Hematopoietic multipotent progenitor cell (in vitro differentiated cells): ENCODE measurements at regions not wholly inside any gene's neighbourhood (a gene's known extent, or its start where the extent isn't known, plus 50 kb on each side); places are given as distances from the start of the nearest gene placed in this dataset.

Experiments used
- DNase-seq, 3 donors: peaks; one replicate each; pipeline ENCODE4 v3.0.0-alpha.2; 2011 to 2015; ENCODE audit warnings: low read depth in 2 of 3, low spot score in 2 of 3

DNA sequence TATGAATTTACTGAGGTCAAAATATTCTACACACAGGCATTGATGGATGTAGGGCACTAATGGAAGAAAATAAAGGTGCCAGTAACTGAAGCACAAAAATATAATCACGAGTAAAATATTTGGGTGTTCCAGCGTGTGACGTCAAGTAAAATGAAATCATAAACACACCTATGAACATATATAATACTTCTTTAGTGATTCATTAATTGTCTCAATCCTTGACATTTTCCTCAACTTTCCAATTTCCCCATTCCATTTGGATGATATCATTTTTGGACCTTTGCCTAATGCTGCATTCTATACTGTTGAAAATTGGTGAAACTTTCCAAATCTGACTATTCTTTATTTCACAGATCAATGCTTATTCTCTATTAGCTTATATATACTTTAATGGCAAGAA is 649.3 kb downstream of the GALC start:
- no peak for DNase-seq

GRCh38 chr14:87334997-87335685 is 657.8 kb downstream of the GALC start:
- no peak for DNase-seq

DNA sequence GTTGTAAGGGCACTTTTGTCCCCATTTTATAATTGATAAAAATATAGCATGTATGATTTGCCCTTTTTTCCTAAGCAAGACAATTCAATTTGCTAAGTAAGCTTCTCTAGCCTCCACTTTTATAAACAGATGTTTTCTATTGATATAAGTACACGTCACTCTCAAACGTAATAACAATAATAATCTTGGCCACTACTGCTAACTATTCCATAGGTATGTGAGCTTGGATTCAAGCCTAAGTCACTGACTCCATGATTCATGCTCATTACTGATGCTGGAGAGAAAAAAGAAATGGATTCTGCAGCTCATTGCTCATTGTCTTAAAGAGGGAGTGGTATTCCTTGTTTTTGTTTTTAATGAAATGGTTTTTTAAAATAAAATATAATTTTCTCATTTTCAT is 661.0 kb downstream of the GALC start:
- no peak for DNase-seq

- DNase-seq = no peak
These were observed 667.2 kb downstream of the GALC start for GRCh38 chr14:87325741-87326140.

DNA sequence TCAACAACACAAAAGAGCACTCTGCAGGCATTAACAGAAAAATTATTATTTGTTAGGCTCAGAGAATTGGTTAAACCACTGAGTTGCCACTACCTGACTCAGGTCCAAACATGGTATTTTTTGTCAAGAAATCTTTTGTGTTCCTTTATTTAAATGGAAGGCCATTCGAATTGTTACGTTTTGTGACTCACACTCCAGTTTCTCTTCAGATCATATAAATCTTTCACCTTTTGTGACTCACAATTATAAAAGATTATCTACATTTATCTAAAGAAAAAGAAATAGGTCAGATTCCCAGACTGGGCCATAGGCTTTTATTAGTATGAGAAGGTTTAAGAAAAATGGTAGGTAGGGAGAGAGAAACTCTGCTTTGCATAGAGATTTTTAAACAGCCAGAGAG is 669.8 kb downstream of the GALC start:
- DNase-seq = no peak

GRCh38 chr14:87321548-87321947 is 671.4 kb downstream of the GALC start:
- no peak for DNase-seq

DNA sequence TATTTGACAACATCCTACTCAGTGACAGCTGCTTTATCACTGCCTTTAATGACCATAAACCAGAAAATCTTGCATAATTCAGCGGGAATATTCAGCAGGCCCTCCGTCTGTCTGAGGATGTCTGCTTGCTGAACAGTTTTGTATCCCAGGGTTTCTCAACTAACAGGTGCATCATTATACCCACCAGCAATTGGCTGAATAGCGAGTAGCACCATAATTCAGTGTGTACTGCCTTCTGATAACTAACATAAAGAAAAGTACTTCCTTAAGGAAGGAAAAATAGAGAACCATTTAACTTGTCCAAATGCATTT is 680.1 kb downstream of the GALC start:
- DNase-seq = no peak

GRCh38 chr14:87312169-87312893 is 680.7 kb downstream of the GALC start:
- DNase-seq = no peak

DNA sequence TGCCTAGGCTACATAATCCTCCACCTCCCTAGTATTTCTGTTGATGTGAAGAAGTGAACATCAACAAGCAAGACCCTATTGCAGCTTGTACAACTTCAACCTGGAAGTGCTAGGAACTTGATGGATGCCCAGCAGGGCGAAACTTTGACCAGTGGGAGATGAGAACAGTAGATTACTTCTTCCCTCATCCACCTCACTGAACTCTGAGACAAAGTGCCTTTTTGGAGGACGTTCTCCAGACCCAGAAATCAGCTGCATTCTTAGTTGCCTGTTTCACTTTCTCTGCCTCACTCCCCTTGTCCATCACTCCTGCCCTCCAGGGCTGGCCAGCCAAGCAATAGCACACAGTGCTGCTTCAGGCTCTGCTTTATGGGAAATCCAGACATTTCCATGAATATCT is 683.4 kb downstream of the GALC start:
- DNase-seq = no peak

GRCh38 chr14:87306409-87307168 is 686.4 kb downstream of the GALC start:
- DNase-seq = no peak

GRCh38 chr14:87305345-87305744 is 687.6 kb downstream of the GALC start:
- no peak for DNase-seq

- DNase-seq = no peak
These were observed 688.6 kb downstream of the GALC start for GRCh38 chr14:87304404-87304803.

DNA sequence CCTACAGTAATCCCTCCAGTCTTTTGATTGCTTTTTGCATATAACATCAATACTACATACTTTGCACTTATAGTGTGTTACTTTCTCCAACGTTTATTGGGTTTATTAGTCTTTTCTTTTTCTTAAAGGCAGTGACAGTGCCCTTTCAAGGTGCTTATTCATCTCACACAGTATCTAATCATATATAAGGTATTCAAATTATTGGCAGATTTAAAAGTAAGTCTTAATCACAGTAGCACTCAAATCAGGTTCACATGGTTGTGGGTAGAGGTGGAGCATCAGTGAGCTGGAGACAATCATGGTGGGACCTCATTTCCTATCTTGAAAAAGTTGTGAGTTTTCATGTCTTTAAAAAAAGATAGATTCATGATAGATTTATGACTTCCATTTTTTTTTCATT is 706.2 kb downstream of the GALC start:
- no peak for DNase-seq

- no peak for DNase-seq
These were observed 706.8 kb downstream of the GALC start for GRCh38 chr14:87286191-87286590.

- DNase-seq = no peak
These were observed 707.5 kb downstream of the GALC start for GRCh38 chr14:87285506-87285905.

DNA sequence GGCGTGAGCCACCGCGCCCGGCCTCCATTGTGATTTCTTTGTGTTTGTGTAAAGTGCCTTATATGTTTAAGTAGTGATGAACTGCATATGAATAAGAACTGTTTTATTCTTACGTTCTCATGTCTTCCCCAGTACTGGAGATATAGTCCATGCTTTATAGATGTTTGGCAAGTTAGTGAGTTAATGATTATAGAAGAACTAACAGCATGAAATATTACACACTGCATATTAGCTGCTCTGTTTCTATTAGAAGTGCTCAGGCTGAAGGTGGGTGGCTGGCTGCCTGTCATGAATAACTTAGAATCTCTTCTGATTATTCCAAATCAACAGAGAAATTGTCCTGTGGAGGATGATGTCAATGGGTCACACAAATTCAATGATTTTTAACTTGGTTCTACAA is 709.4 kb downstream of the GALC start:
- DNase-seq = no peak

- DNase-seq = no peak
These were observed 710.7 kb downstream of the GALC start for GRCh38 chr14:87282266-87282665.

DNA sequence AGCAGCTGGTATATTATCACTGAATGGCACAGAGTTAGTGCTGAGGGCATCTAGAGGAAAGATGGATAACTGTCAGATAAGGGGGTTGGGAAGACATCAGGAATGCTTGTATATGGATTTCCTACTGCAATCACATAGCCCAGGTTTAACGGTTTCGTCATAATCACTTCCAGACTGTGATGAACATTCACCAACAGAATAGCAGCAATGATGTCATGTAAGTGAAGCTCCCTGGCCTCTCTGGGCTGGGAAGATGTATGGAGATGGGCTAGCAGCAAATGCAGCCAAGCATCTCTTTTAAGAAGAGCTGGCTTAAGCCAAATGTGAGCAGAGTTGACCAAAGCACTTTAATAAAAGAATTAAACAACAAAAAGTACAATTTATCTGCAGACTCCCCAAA is 714.6 kb downstream of the GALC start:
- DNase-seq = no peak

GRCh38 chr14:87271331-87271730 is 721.7 kb downstream of the GALC start:
- DNase-seq = no peak

DNA sequence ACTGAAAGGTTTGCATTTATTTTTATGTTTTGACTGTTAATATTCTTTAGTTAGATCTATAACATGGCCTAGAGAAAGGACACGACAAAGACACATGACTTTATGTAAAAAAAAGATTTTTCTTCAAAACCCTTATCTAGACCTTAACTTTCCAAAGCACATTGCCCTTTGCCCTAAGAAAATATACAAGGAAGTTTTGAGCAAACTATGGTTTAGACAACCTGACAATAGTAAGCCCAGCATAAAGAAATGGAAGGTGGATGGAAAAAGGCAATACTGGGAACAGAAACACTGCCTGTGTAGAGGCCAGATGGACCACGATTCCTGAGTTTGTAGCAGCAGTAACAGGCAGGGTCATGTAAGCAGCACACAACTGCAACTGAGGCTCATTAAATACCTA is 724.0 kb downstream of the GALC start:
- DNase-seq = no peak

DNA sequence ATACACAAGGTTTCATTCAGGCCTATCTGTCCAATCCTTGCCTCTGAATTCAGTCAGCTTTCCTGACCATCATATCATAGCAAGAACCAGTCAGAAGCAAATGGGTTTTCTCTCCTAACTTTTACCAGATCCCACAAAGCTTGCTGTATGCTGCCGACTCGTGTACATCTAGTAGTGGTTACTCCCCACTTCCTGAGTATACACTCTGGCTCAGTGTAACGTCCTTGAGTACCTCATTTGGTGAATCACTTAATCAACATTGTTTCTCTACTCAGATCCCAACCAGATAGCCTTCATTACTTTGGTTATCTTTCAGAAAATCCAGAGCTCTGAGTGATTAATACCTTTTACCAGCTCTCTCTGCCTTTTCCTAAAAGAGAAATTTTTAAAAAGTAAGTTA is 728.2 kb downstream of the GALC start:
- no peak for DNase-seq

- DNase-seq = no peak
These were observed 728.7 kb downstream of the GALC start for GRCh38 chr14:87264272-87264785.
